HEK293 (cell line): ENCODE measurements at regions not wholly inside any gene's neighbourhood (a gene's known extent, or its start where the extent isn't known, plus 50 kb on each side); places are given as distances from the start of the nearest gene placed in this dataset.

ENCODE experiments used
- CTCF ChIA-PET: fragments of 350-600 bp; formaldehyde crosslinking; extraction: SDS; loops from one replicate; lab custom pipeline; 2021; ENCODE audit warnings: antibody characterized with exemption; lab: Yijun Ruan, JAX
- POLR2A ChIA-PET: fragments of 300-600 bp; formaldehyde crosslinking; extraction: SDS; loops from one replicate; lab custom pipeline; 2020; ENCODE audit warnings: antibody characterized with exemption, inconsistent platforms; lab: Yijun Ruan, JAX
- H3K27ac ChIP-seq: fragments of 200-500 bp; sonication (Bioruptor generic); 2 replicates; pipeline ENCODE4 v1.5.1; 2014; ENCODE audit warnings: low read depth, low read length, control low read depth, inconsistent platforms; ENCODE audit errors: extremely low read depth
- H3K36me3 ChIP-seq, 2 experiments: fragments of 200-500 bp in 1 of 2; sonication (Bioruptor generic) in 1 of 2; 1 replicate in 1 of 2; 2 replicates in 1 of 2; pipeline ENCODE4 v1.5.1; 2014 to 2017; ENCODE audit warnings: inconsistent platforms in 2 of 2, low read length in 2 of 2; ENCODE audit not compliant: control insufficient read depth in 2 of 2, insufficient read depth in 1 of 2
- H3K4me1 ChIP-seq: fragments of 200-500 bp; sonication (Bioruptor generic); 2 replicates; pipeline ENCODE4 v1.5.1; 2014; ENCODE audit warnings: mild to moderate bottlenecking, low read length, inconsistent platforms; ENCODE audit not compliant: control insufficient read depth, insufficient read depth
- H3K4me3 ChIP-seq: 2 replicates; pipeline ENCODE4 v1.5.1; 2011; ENCODE audit warnings: low read depth, mild to moderate bottlenecking, control low read depth, low read length, moderate library complexity
- H3K9me3 ChIP-seq: fragments of 200-500 bp; sonication (Bioruptor generic); 2 replicates; pipeline ENCODE4 v1.5.1; 2014; ENCODE audit warnings: low read depth, low read length, inconsistent platforms; ENCODE audit not compliant: control insufficient read depth, insufficient read depth
- KLF10 ChIP-seq: fragments of 450-650 bp; IDR thresholded peaks from 2 replicates; pipeline ENCODE4 v1.5.1; 2018; ENCODE audit warnings: missing biosample characterization, mild to moderate bottlenecking, missing genetic modification characterization
- RBAK ChIP-seq: fragments of 450-650 bp; formaldehyde crosslinking; IDR thresholded peaks from 2 replicates; pipeline ENCODE4 v1.5.1; 2016; ENCODE audit warnings: missing biosample characterization, missing genetic modification characterization
- ZNF2 ChIP-seq: fragments of 450-650 bp; formaldehyde crosslinking; IDR thresholded peaks from 2 replicates; pipeline ENCODE4 v1.5.1; 2016; ENCODE audit warnings: missing biosample characterization, missing genetic modification characterization
- ZNF335 ChIP-seq: fragments of 450-650 bp; formaldehyde crosslinking; conservative IDR thresholded peaks from 2 replicates; pipeline ENCODE4 v1.5.1; 2016; ENCODE audit warnings: missing biosample characterization, missing genetic modification characterization
- ZNF521 ChIP-seq: fragments of 450-650 bp; formaldehyde crosslinking; IDR thresholded peaks from 2 replicates; pipeline ENCODE4 v1.5.1; 2017; ENCODE audit warnings: missing biosample characterization, mild to moderate bottlenecking, missing genetic modification characterization
- TF ChIP-seq, protein P1 (sequence below): fragments of 450-650 bp; formaldehyde crosslinking; IDR thresholded peaks from 2 replicates; pipeline ENCODE4 v1.5.1; 2016; ENCODE audit warnings: missing biosample characterization, missing genetic modification characterization
- TF ChIP-seq, protein P2 (sequence below): fragments of 450-650 bp; formaldehyde crosslinking; IDR thresholded peaks from 2 replicates; pipeline ENCODE4 v1.5.1; 2017; ENCODE audit warnings: missing biosample characterization, missing genetic modification characterization

DNA sequence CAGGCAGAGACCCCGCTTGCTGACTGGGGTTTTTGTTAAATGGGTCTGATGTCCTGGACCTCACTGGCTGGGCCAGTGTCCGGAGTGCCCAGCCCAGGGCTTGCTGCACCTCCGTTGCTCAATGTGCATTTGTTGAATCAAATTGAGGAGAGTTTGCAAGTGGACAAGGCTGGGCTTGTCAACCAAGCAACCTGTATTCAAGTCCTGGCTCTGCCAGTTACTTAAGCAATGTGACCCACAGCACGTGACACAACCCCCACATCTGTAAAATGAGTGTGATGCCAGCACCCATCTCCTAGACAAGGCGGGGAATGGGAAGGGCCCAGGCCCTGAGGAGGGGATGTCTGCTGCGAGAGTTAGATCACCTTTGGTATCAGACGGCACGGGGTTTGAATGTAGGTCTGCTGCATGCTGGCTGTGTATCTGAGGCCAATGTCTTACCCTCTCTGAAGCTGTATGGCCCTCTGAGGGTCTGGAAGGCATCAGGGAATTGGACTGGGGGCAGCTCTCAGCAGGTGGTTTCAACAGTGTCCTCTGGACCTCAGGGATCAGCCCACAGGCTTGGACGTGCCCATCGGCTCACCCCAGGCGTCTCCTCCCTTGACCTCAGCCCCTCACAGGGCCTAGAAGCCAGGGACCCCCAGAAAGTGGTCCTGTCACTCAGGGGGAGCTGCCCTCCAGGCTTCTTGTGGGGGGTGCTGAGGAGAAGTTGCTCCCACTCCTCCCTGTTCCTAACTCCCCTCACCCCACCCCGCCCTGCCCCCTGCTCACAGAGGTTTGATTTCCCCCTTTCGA is 51.0 kb upstream of the RUNX3 start:
- H3K9me3 ChIP-seq: no peaks in the 10 kb centered on the region
- H3K36me3 ChIP-seq: no peaks in the 10 kb centered on the region
- no peaks in the 10 kb centered on the region for H3K4me1 ChIP-seq
- ChIA-PET POLR2A (no interaction called here), CTCF (interaction anchor here (0.6 to 1.1 kb wide), 2 partner anchors 11 to 136 kb away, joined by 3 to 4 read pairs; no protein-coding TSS in a partner anchor)
- H3K4me3 ChIP-seq: no peak overlapping the region
- TF ChIP-seq ZNF2 (tag by site-specific recombination): no peak
- no peak for TF ChIP-seq RBAK (tag by site-specific recombination)
- TF ChIP-seq, protein P1, sequence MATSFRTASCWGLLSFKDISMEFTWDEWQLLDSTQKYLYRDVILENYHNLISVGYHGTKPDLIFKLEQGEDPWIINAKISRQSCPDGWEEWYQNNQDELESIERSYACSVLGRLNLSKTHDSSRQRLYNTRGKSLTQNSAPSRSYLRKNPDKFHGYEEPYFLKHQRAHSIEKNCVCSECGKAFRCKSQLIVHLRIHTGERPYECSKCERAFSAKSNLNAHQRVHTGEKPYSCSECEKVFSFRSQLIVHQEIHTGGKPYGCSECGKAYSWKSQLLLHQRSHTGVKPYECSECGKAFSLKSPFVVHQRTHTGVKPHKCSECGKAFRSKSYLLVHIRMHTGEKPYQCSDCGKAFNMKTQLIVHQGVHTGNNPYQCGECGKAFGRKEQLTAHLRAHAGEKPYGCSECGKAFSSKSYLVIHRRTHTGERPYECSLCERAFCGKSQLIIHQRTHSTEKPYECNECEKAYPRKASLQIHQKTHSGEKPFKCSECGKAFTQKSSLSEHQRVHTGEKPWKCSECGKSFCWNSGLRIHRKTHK (tag by site-specific recombination): no peak
- no peak for TF ChIP-seq ZNF335 (tag by site-specific recombination)
- TF ChIP-seq KLF10: no peak
- no peak for TF ChIP-seq ZNF521 (tag by site-specific recombination)
- TF ChIP-seq, protein P2, sequence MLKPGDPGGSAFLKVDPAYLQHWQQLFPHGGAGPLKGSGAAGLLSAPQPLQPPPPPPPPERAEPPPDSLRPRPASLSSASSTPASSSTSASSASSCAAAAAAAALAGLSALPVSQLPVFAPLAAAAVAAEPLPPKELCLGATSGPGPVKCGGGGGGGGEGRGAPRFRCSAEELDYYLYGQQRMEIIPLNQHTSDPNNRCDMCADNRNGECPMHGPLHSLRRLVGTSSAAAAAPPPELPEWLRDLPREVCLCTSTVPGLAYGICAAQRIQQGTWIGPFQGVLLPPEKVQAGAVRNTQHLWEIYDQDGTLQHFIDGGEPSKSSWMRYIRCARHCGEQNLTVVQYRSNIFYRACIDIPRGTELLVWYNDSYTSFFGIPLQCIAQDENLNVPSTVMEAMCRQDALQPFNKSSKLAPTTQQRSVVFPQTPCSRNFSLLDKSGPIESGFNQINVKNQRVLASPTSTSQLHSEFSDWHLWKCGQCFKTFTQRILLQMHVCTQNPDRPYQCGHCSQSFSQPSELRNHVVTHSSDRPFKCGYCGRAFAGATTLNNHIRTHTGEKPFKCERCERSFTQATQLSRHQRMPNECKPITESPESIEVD (tag by site-specific recombination): no peak
- TF ChIP-seq, all 188 proteins: peak for 0
- no peak overlapping the region for H3K27ac ChIP-seq
